Cardiac fibroblast (primary cell): ENCODE measurements at regions not wholly inside any gene's neighbourhood (a gene's known extent, or its start where the extent isn't known, plus 50 kb on each side); places are given as distances from the start of the nearest gene placed in this dataset.

Source experiments
- DNase-seq, 2 donors: peaks; one replicate each; pipeline versions ENCODE4 v3.0.0 to v3.0.0-alpha.2; 2010; ENCODE audit warnings: low read depth in 2 of 2
- H3K4me3 ChIP-seq, 2 donors: replicated peaks in 1 of 2; 1 replicate in 1 of 2; 2 replicates in 1 of 2; pipeline ENCODE4 v1.5.1; 2011; ENCODE audit warnings: low read depth in 2 of 2, low read length in 2 of 2, mild to moderate bottlenecking in 2 of 2, moderate library complexity in 1 of 2
- TF ChIP-seq, protein P1 (sequence below): IDR thresholded peaks from one replicate; pipeline ENCODE4 v1.5.1; 2011; ENCODE audit warnings: low read depth, mild to moderate bottlenecking, low read length, inconsistent platforms

DNA sequence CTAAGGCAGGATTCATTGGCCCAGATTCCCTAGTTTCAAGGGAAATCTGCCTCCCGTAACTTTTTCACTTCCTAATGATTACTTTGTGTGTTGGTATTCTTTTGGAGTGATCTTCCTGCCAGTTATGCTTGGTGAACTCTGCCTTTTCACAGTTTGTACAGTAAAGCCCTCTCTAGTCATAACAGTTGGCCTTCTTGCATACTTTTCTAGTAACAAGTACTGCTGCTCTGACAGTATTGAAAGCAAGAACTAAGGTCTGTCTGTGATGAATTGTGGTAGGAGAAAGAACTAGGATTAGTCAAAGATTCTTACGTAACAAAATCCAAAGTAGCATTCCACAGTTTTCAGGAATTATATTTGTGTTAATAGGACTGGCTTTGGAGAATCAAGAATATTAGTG, 1457.2 kb upstream of the WWC1 start:
- TF ChIP-seq, protein P1, sequence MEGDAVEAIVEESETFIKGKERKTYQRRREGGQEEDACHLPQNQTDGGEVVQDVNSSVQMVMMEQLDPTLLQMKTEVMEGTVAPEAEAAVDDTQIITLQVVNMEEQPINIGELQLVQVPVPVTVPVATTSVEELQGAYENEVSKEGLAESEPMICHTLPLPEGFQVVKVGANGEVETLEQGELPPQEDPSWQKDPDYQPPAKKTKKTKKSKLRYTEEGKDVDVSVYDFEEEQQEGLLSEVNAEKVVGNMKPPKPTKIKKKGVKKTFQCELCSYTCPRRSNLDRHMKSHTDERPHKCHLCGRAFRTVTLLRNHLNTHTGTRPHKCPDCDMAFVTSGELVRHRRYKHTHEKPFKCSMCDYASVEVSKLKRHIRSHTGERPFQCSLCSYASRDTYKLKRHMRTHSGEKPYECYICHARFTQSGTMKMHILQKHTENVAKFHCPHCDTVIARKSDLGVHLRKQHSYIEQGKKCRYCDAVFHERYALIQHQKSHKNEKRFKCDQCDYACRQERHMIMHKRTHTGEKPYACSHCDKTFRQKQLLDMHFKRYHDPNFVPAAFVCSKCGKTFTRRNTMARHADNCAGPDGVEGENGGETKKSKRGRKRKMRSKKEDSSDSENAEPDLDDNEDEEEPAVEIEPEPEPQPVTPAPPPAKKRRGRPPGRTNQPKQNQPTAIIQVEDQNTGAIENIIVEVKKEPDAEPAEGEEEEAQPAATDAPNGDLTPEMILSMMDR, result no peak
- no peak for DNase-seq
- no peak overlapping the region for H3K4me3 ChIP-seq

DNA sequence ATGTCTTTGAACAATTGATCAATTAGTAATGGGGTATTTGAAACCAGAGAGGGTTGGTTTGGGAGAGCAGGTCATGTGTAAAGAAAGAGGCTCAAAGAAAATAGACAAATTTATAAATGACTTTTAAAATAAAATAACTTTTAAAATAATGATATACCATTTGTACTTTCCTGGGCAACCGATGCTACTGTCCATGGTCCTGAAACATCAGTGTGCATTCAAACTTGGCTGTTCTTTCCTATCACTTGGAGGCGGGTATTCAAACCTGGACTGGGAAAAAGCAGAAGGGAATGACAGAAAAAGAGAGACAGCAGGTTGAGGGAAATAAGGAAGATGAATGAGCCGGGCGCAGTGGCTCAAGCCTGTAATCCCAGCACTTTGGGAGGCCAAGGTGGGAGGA, 1446.4 kb upstream of the WWC1 start:
- peak; percentile 10 for DNase-seq
- TF ChIP-seq, protein P1, result no peak
- H3K4me3 ChIP-seq, result no peak overlapping the region

DNA sequence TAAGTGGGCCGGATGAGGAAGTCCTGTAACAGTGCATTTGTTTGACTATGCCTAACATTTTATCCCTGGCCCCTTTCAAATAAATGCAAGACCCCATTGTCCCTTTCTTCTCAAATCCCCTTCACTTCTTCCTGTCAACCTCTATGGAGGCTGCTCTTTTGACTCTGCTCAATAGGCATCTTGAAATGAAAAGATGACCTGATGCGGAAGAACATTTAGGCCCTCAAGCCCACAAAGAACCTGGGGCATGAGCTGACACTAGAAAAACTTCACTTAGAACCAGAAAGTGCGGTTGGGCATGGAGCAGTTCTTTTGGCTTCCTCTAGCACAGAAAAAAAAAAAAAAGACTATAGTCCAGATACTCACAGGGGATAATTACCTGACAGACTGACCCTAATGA, 1434.7 kb upstream of the WWC1 start:
- TF ChIP-seq, protein P1, result no peak
- DNase-seq, result no peak
- no peak overlapping the region for H3K4me3 ChIP-seq

DNA sequence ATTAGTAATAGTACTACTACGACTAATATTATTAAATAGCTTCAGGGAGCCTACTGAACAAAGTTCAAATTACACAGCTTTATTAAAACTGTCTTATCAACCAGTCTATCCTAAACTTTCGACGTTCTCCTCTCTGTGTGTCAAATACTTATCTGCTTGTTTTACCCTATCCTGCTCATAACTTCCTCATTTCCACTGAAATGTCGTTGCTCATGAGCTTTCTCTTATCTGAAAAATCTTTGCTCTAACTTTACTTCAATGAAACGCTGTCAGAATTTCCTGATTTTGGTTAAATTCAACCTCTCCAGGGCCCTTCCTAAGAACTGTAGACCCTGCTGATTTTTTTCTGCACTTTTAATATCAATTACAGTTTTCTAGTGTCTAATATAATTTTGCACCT, 1431.0 kb upstream of the WWC1 start:
- no peak overlapping the region for H3K4me3 ChIP-seq
- no peak for DNase-seq
- TF ChIP-seq, protein P1, result no peak

DNA sequence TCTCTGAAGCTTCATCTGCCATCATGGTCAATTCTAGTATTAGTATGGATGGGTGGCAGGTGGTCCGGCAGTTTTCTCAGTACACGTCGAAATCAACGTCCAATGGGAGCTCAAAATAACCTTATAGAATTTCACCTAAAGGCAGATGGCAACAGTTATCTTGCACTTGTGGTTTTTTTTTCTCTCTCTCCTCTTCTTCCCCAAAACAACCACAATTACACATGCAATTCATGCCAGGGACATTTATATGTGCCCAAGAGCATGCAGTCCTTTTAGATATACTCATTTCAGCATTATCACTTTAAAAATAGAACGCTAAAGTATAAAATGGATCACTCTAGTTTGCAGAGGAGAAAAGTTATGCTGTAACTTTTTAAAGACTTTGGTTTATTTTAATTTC, 1428.9 kb upstream of the WWC1 start:
- no peak overlapping the region for H3K4me3 ChIP-seq
- TF ChIP-seq, protein P1, result no peak
- DNase-seq, result no peak

DNA sequence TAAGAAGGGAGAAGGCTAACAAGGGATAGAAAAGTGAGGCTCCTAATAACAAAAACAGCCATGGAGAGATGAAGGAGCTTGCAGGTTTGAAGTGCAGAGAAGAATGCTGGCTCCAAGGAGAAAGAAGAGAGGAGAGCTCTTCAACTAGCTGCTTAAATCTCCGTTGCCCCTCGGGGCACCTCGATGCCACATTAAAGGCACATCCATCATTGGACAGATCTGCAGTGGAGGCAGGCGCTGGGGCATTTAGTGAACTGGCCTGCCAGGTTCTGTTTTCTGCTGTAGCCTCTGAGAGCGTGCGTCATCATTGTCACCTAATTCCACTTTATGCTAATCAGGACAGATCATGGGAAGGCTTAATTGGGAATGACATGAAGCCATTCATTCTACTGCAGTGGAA, 1426.2 kb upstream of the WWC1 start:
- H3K4me3 ChIP-seq, result no peak overlapping the region
- no peak for DNase-seq
- TF ChIP-seq, protein P1, result no peak

DNA sequence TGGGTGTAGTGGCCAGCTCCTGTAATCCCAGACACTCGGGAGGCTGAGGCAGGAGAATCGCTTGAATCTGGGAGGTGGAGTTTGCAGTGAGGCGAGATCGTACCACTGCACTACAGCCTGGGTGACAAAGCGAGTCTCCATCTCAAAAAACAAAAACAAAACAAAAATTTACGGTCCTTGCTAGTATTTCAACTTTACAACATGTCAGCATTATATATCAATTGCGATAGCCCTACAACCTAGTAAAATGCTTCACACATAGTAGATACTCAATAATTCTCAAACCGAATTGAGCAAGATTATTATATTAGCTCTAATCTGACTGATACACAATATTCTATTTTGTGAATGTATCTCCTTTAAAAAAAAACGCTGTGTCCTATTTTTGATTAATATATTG, 1411.0 kb upstream of the WWC1 start:
- TF ChIP-seq, protein P1, result no peak
- no peak overlapping the region for H3K4me3 ChIP-seq
- DNase-seq, result no peak
